CD4-positive, alpha-beta T cell treated with Interleukin-2 at 100 ng/mL for 4 hours (primary cell): ENCODE measurements at regions not wholly inside any gene's neighbourhood (a gene's known extent, or its start where the extent isn't known, plus 50 kb on each side); places are given as distances from the start of the nearest gene placed in this dataset.
"Not testable (repeated sequence)": the region's sequence is repeated elsewhere in the genome, so short reads cannot be mapped to it uniquely, and the experiment has no call there.

Experiments used
- DNase-seq: peaks from one replicate; pipeline ENCODE4 v3.0.0-alpha.2; 2020; ENCODE audit warnings: low spot score

DNA sequence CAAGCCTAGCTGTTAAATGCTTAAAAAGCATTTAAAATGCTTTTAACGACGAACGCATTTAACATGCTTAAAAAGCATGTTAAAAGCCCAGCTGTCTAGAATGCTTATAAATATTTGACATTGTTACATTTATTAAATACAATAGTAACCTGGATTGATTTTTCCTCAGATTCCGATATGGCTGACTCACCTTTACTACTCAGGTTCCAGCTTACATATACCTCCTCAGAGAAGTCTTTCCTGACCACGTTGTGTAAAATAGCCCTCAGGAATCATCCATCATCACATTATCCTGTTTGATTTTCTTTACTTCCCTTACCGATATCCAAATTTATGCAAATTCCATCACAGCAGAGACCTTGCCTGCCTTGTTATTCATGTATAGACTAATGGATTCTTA lies 51.4 kb downstream of the SLC41A2 start:
- DNase-seq: no peak

DNA sequence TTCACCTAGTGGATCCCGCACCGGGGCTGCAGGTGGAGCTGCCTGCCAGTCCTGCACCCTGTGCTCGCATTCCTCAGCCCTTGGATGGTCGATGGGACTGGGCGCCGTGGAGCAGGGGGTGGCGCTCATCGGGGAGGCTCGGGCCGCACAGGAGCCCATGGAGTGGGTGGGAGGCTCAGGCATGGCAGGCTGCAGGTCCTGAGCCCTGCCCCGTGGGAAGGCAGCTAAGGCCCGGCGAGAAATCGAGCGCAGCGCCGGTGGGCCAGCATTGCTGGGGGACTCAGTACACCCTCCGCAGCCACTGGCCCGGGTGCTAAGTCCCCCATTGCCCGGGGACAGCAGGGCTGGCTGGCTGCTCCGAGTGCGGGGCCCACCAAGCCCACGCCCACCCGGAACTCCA lies 52.6 kb downstream of the SLC41A2 start:
- not testable (repeated sequence) for DNase-seq

DNA sequence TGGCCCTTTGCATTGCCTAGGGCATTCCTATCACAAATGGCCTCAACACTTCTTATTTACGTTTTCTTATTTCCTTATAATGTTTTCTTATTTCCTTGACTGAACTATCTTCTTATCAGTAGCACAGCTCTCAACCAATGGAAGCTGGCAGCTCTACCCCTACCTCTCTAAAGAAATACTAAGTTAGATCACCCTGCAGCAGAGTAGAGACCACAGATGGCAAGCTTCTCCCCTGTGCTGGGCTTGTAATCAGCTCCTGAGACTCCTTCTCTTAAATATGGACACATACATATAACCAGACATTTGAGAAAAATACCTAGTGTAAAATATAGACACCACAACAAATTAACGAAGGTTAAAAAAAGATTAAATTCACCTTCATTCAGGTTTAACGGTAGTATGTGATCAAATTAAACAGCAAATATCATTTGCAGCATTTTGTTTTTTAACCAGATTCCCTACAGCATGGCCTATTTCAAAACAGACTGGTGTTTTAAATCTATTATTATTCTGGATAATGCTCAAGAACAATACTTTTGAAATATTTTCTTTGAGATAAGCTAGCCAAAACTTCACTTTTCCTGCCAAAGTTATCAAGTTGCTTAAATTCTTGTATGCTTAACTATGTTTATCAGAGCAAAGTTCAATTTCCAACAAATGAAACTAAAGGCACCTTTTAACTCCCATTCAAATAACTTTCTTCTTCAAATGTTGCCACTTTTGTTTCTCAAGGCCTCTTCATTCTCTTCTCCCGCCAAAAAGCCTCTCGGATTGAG lies 54.3 kb downstream of the SLC41A2 start:
- no peak for DNase-seq

DNA sequence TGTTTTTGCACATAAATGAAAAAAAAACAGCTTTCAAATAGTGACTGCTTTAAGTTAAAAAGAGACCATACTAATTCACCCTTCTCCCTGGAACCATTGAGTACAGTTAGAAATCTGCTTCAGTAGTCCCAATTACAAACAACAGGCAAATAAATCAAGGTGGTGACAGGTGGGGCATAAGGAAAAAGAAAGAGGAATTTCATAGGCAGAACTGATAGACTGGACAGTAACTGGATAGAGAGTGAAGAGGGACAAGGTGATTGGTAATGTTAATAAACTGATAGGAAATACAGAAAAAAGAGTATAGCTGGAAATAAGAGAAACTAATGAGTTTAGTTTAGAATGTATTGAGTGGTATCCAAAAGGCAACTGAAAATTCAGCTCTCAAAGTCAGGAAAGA lies 56.0 kb downstream of the SLC41A2 start:
- DNase-seq: no peak

DNA sequence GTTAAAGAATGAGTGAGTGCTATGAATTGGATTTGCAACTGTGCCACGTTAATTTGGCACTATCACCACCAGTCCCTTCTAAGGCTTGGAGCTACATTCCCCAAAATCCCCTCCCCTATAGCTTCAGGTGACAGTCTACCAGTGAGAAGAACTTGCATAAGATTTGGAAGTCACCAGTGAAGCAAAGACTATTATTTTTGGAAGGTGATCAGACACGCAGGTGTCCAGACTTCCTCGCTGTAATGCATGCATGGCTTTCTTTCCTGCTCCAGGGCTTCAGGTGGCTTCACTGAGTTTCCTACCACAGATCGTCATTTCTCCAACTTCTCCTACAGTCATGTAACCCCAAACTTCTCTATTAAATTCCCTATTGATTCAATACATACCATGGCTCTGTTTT lies 61.4 kb downstream of the SLC41A2 start:
- no peak for DNase-seq

DNA sequence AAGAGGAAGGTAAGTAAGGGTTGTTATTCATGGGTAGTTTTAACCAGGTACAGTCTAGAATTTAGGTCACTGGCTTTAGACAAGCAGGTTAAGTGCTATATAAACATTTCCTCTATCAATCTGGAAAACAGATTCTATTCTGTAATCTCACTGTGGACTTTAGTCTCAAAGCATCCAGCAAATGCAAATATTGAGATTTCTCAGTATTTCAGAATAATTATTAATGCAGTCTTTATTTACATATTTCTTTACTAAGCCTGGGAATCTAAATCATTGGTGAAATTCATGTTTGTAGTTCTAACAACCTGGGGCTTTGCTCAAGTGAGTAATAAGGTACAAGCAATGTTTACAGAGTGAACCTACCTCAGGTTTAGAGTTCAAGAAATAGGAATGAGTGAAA lies 61.9 kb downstream of the SLC41A2 start:
- no peak for DNase-seq

DNA sequence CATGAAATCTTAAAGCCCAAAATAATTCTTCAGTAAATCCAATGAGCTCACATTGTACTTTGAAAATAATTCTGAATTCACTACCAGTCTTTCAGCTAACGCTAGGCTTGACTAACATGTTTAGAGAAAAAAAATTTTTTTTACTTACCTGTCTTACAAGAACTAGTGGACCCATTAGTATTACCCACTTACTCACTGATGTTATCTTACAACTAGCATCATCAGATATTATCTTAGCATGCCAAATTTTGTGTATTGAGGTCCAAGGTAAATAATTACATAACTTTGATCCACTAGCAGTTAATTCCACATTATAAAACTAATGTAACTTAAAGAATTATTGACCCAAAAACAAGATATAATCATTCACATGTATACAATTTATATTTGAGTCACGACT lies 62.7 kb downstream of the SLC41A2 start:
- no peak for DNase-seq

DNA sequence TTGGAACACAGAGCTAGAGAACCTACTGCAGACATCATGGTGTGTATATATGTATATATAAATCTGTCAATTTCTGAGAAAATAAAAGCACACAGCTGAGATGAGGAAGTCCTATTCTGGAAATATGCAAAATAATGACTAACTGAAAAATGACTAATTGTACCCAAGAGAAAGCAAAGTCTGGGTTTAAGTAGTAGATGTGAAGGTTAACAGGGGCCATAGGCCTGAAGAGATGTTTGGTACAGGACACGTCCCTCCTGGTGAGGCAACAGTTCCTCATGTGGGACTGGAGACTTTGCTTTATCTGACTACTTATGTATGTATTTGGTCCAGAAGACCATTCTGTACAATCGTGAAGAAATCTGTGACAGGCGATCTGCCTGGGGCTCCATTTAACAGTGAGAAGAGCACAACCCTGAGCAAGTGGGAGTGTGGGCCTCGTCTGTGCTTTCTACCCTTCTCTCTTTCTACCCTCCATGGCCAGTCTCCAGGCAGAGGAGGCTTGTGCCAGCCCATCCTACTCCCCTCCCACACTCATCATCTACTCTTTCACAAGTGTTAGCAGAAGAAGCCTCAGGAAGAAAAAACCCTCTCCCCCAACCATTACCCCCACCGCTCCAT lies 67.5 kb downstream of the SLC41A2 start:
- DNase-seq: no peak

DNA sequence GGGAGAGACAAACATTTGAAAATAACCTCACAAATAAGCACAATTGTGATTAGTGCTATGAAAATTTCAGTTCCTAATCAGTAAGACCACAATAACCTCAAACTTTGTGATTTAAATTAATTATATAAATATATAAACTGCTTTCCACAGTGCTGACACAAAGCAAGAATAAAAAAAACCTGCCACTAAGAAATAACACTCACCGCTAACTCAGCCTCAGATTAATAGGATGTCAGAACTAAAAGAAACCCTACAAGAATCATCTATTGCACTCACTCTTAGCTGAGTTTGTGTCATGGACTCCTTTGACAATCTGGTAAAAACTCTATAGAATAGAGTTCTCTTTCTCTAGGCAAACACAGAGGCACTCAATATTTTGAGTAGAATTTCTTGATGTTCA lies 68.4 kb downstream of the SLC41A2 start:
- DNase-seq: no peak

DNA sequence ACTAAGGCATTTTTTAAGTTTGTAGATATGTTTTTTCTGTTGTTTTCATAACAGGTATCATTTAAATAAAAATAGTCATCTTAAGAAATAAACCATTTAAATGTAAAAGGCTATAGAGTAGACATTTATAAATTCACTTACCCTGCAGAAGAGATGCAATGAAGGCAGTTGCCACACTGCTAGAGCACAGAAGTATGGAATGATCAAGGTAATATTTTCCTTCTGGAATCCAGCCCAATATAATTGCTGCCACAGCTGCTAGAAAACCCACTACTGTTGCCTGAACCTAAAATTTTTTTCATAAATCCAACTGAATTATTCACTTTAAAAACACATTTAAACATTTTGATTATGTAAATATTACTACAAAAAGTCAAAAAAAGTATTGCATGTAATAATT lies 69.2 kb downstream of the SLC41A2 start:
- no peak for DNase-seq

DNA sequence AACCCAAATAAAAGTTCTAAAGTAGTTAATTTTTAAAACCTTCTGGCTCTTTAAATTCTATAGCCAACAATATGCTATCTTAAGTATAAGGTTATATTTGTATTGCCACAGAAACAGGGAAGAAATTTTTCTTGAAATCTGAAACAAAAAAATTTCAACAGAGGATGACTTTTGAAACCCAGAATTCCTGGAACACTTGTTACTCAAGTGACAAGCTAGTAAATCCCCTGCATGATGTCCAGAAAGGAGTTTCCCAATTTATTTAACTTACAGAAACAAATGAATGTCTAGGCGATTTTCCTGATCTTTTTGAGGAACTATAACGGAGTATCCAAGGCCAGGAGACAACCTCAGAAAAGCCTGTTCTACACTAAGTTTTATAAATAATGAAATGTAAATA lies 69.6 kb downstream of the SLC41A2 start:
- no peak for DNase-seq

DNA sequence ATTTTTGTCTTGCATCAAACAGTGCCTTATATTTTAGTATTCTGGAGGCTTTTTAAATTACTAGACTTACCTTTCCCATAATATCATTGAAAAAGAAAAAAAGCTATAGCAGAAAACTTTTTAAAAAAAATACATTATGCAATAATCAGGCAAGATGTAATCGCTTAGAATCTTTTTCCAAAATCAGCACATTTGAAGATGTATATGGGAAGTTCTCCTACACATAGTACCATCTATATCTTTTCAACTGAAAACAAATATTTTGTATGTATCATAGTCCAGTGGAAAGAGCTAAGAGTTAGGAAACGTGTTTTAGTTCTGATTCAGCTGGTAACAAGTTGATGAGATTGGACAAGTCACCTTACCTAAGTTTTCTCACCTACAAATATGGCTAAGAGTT lies 70.6 kb downstream of the SLC41A2 start:
- no peak for DNase-seq

DNA sequence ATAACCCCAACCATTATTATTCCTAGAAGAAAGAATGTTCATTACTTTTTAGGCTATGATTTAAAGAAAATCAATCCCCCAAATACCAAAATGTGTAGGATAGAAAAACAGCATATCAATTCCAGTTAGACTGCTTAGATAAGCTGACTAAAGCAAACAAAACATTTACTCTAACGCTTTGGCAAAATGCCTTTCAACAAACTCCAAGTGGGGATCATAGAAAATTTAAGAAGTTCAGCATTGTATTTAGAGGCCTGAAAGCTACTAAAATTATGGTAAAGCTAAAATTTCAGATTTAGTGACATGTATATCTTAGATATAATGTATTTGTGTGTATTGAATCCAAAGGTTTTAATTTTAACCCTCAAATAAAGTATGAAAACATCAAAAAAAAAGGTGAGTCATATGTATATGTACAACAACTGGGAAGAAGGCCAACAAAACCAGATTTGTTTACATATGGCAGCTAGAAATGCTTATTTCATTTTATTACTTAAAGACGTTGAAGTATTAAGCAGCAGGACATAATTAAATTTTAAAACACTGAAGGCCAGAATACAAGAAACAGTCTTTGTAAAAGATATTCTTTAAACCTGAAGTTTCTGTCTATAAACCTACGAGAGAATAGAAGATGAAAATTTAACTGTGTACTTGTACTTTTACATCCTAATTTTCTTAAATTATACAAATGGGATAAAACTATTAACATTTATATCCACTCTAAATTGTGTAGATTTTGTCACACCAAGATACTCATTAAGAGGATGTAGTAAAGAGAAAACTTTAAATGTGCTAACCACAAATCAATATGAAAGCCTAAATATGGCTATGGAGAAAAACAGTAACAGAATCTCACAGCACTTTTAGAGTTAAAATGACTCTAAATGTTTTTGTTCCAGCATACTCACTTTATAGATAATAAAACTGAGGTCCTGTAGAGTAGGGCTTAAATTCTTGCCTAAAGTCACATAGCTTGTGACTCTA lies 71.4 kb downstream of the SLC41A2 start:
- no peak for DNase-seq

DNA sequence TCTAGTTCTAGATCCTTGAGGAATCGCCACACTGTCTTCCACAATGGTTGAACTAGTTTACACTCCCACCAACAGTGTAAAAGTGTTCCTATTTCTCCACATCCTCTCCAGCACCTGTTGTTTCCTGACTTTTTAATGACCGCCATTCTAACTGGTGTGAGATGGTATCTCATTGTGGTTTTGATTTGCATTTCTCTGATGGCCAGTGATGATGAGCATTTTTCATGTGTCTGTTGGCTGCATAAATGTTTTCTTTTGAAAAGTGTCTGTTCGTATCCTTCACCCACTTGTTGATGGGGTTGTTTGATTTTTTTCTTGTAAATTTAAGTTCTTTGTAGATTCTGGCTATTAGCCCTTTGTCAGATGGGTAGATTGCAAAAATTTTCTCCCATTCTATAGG lies 79.2 kb downstream of the SLC41A2 start:
- not testable (repeated sequence) for DNase-seq

DNA sequence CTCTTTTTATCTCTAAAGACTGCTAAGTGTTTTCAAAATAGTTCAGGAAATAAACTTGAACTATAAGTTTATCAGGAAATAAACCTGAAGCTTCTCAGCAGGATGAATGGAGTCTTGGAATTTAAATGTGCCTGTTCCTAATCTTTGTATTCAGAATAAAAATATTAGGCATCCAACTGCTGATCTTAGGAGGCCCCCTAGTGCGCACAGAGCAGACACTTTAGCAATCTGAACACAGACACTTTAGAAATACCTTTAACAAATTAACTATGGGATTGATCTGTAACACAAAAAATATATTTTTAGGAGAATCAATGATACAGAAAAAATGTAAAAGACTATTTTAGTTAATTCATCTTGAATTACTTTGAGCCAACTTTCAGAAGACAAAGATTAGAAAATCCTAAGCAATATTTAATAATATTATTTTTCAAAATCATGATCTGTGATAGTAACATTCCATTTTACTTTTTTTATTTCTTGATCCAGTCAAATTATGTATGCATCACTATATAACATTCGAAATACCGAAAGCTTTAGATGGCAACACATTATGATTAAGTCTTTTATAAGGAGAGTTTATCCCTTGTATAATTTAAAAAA lies 80.9 kb downstream of the SLC41A2 start:
- peak; percentile 32 for DNase-seq

DNA sequence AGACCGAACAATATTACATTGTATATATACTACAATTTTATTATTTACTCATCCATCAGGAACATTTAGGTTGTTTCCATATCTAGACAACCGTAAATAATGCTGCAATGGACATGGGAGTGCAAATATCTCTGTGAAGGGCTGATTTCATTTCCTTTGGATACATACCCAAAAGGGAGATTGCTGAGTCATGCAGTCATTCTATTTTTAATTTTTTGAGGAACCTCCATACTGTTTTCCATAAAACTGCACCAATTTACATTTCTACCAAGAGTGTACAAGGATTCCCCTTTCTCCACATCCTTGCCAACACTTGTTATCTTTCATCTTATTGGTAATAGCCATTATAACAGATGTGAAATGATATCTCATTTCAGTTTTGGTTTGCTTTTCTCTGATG lies 84.7 kb downstream of the SLC41A2 start:
- DNase-seq: no peak

DNA sequence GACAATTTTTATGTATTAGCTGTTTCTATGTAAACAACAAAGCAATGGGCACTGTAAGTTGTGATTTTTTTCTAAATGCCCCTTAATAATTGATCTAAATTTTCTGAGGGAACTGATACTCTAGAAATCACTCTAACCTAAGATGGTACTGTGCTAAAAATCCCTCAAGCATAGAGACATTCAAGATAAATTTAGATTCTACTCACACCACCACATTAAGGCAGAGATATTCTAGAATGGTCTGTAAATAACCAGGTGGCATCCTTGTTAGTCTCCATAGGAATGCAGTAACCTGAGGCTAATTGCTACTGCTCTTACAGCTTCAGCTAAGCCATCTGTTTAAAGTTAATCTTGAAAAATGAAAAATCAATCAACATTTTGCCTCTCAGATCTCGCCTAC lies 87.3 kb downstream of the SLC41A2 start:
- DNase-seq: no peak

DNA sequence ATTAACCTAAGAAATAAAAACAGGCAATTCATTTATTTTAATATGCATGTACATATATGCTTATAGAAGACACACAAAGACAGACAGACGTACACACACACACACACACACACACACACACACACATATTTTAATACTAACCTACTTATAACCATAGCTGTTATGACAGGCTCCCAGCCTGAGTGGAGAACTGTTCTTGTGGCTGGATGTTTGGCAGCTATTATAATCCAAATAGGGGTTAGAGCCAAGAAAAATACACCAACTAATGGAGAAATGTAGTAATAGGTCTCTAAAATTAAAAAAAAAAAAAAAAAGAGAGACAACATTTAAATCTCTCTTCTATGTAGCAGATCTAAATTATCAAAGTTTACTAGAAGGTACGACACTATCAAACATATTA lies 91.8 kb downstream of the SLC41A2 start:
- no peak for DNase-seq

DNA sequence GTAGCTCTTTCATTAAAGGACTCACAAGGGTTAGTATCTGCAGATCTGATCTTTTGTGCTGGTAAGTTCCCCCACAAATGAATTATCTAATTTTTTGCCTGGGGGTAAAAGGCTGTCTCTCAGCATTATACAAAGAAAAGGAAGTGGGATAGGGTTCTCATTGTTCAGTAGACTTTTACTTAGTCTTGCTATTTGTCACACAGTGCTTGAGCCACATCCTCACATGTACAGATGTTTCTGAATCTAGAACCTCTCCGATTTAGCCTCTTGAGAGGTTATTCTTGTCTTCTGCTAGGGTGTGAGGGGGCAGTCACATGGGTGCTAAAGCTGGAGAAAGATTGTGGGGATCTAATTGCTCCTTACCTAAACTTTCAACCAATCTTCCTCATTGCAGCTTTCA lies 93.0 kb downstream of the SLC41A2 start:
- DNase-seq: no peak

DNA sequence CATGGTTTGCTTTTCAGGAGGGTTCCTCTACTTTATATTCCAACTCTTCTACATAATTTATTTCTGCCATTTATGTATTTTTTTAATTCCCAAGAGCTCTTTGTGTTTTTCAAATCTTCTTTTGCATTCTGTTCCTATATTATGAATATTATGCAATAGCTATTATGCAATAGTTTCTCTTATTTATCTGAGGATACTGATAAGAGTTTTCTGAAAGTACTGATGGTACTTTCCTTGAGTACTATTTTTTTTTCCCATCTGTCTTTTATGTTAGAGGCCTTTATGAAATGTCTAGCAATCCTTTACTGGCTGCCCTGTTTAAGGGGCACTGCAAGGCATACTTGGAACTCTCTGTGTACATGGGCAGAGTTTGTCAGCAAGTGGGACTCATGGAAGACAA lies 93.4 kb downstream of the SLC41A2 start:
- DNase-seq: no peak

DNA sequence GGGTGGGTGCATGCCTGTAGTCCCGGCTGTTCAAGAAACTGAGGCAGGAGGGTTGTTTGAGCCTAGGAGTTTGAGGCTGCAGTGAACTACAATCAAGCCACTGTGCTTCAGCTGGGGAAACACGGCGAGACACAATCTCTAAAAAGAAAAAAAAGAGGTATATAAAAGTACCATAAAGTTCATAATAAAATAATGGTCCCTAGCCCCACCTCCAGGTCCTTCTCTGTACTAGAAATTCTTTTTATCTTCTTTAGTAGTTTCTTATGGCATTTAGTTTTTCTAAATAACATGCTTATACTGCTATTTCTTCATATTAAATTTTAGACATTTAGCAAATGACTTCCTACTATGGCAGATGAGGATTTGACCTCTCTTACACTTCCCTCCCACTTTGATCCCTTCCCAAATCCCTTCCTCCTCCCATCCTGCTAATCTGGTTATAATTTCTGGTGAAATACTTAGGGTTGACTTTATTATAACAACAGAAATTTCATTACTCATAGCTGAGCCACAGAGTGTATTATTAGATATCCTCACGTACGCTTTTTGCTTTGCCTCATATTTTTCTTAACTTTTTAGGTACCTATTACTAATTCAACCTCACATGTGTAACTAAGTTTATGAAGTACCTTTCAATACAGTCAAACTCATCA lies 94.7 kb downstream of the SLC41A2 start:
- DNase-seq: no peak
